A549 (cell line): ENCODE measurements at regions not wholly inside any gene's neighbourhood (a gene's known extent, or its start where the extent isn't known, plus 50 kb on each side); places are given as distances from the start of the nearest gene placed in this dataset.

Source experiments
- ATAC-seq, 2 experiments: fragments of 200-7000 bp in 1 of 2; fragments of >200 bp in 1 of 2; cut with Nextera tagmentation in 1 of 2; cut with Tn5 transposase in 1 of 2; 3 replicates each; pipeline versions ENCODE4 v1.8.0 to v1.9.1; 2018 to 2020; ENCODE audit warnings: mild to moderate bottlenecking in 1 of 2, moderate library complexity in 1 of 2
- CTCF ChIA-PET: fragments of 300-600 bp; sonication (Branson Sonifier 250); formaldehyde crosslinking; extraction: SDS; loops from one replicate; lab custom pipeline; 2021; ENCODE audit warnings: antibody characterized with exemption, inconsistent platforms; lab: Yijun Ruan, JAX
- POLR2A ChIA-PET: fragments of 350-600 bp; formaldehyde crosslinking; extraction: SDS; loops from one replicate; lab custom pipeline; 2021; ENCODE audit warnings: antibody characterized with exemption, inconsistent platforms; lab: Yijun Ruan, JAX
- DNase-seq, 2 experiments: peaks; one replicate each; pipeline versions ENCODE4 v3.0.0 to v3.0.0-alpha.2; 2011 to 2016; ENCODE audit warnings: low read depth in 1 of 2, low spot score in 1 of 2
- FAIRE-seq: peaks from 2 replicates; lab custom pipeline; 2011; peaks lifted over from hg19 to GRCh38; lab: Jason Lieb, UNC
- H3K27ac ChIP-seq, 2 experiments: fragments of >200 bp; sonication (Bioruptor Twin); formaldehyde crosslinking; 3 replicates each; pipeline ENCODE4 v1.5.1; 2016 to 2017
- H3K4me1 ChIP-seq: fragments of >200 bp; sonication (Bioruptor Twin); formaldehyde crosslinking; 3 replicates; pipeline ENCODE4 v1.6.1; 2016
- H3K4me2 ChIP-seq: fragments of >200 bp; sonication (Bioruptor Twin); formaldehyde crosslinking; 3 replicates; pipeline ENCODE4 v1.6.1; 2016
- H3K4me3 ChIP-seq: fragments of >200 bp; sonication (Bioruptor Twin); formaldehyde crosslinking; 3 replicates; pipeline ENCODE4 v1.5.1; 2016
- H3K9me3 ChIP-seq: fragments of >200 bp; sonication (Bioruptor Twin); formaldehyde crosslinking; 3 replicates; pipeline ENCODE4 v1.6.1; 2016
- EP300 ChIP-seq, 2 experiments: fragments of >200 bp; sonication (Bioruptor Twin); formaldehyde crosslinking; IDR thresholded peaks; 2 replicates in 1 of 2; 3 replicates in 1 of 2; pipeline ENCODE4 v1.6.1; 2016 to 2017
- FOSB ChIP-seq: fragments of 250-450 bp; sonication (Bioruptor Pico); IDR thresholded peaks from 2 replicates; pipeline ENCODE4 v1.5.0; 2020; ENCODE audit warnings: mild to moderate bottlenecking, moderate library complexity
- FOSL2 ChIP-seq, 2 experiments: fragments of 450-650 bp in 1 of 2; fragments of >200 bp in 1 of 2; sonication (Bioruptor Twin) in 1 of 2; formaldehyde crosslinking; IDR thresholded peaks; 2 replicates each; pipeline versions ENCODE4 v1.5.0 to v1.6.1; 2016 to 2020; ENCODE audit warnings: mild to moderate bottlenecking in 1 of 2, moderate library complexity in 1 of 2
- FOXS1 ChIP-seq: fragments of 250-450 bp; sonication (Bioruptor Pico); IDR thresholded peaks from 2 replicates; pipeline ENCODE4 v1.5.0; 2020; ENCODE audit warnings: mild to moderate bottlenecking, moderate library complexity
- GATA3 ChIP-seq: IDR thresholded peaks from 2 replicates; pipeline ENCODE4 v1.6.1; 2012; ENCODE audit warnings: borderline replicate concordance
- HDAC2 ChIP-seq: fragments of 200-600 bp; sonication (generic); IDR thresholded peaks from 2 replicates; pipeline ENCODE4 v1.6.1; 2016
- HOXA7 ChIP-seq: fragments of 250-450 bp; sonication (Bioruptor Pico); IDR thresholded peaks from 2 replicates; pipeline ENCODE4 v1.5.0; 2020; ENCODE audit warnings: mild to moderate bottlenecking, moderate library complexity
- JUN ChIP-seq, 2 experiments: fragments of >200 bp; sonication (Bioruptor Twin); formaldehyde crosslinking; IDR thresholded peaks; 2 replicates in 1 of 2; 3 replicates in 1 of 2; pipeline ENCODE4 v1.6.1; 2016 to 2017
- KDM1A ChIP-seq: fragments of 200-600 bp; sonication (generic); IDR thresholded peaks from 2 replicates; pipeline ENCODE4 v1.6.1; 2016; ENCODE audit warnings: low read depth, mild to moderate bottlenecking
- KDM5A ChIP-seq: fragments of 200-600 bp; sonication (generic); IDR thresholded peaks from 2 replicates; pipeline ENCODE4 v1.6.1; 2016; ENCODE audit warnings: antibody characterized with exemption, mild to moderate bottlenecking
- NPAS2 ChIP-seq: fragments of 250-450 bp; sonication (Bioruptor Pico); IDR thresholded peaks from 2 replicates; pipeline ENCODE4 v1.8.0; 2022; ENCODE audit warnings: mild to moderate bottlenecking, moderate library complexity, borderline replicate concordance
- NR3C1 ChIP-seq: fragments of >200 bp; sonication (Bioruptor Twin); formaldehyde crosslinking; IDR thresholded peaks from 3 replicates; pipeline ENCODE4 v1.6.1; 2017
- PHF8 ChIP-seq: fragments of 200-600 bp; sonication (generic); IDR thresholded peaks from 2 replicates; pipeline ENCODE4 v1.6.1; 2016; ENCODE audit warnings: low read depth, mild to moderate bottlenecking, antibody characterized with exemption, moderate library complexity, borderline replicate concordance
- POLR2A ChIP-seq: IDR thresholded peaks from 2 replicates; pipeline ENCODE4 v1.6.1; 2012; ENCODE audit warnings: mild to moderate bottlenecking, low read length
- POLR2AphosphoS2 ChIP-seq: conservative IDR thresholded peaks from 2 replicates; pipeline ENCODE4 v1.6.1; 2012; ENCODE audit warnings: low read length, improper control_type of control experiment, inconsistent platforms
- RAD21 ChIP-seq, 2 experiments: fragments of >200 bp in 1 of 2; sonication (Bioruptor Twin) in 1 of 2; formaldehyde crosslinking in 1 of 2; IDR thresholded peaks in 1 of 2; conservative IDR thresholded peaks in 1 of 2; 2 replicates in 1 of 2; 3 replicates in 1 of 2; pipeline ENCODE4 v1.6.1; 2012 to 2018; ENCODE audit warnings: inconsistent platforms in 1 of 2
- RFX5 ChIP-seq: fragments of 450-650 bp; IDR thresholded peaks from 2 replicates; pipeline ENCODE4 v1.7.1; 2014; ENCODE audit warnings: antibody characterized with exemption, mild to moderate bottlenecking, moderate library complexity
- RNF2 ChIP-seq: fragments of 200-600 bp; sonication (generic); IDR thresholded peaks from 2 replicates; pipeline ENCODE4 v1.6.1; 2016; ENCODE audit warnings: low read depth, mild to moderate bottlenecking, antibody characterized with exemption, moderate library complexity, borderline replicate concordance
- SREBF2 ChIP-seq: fragments of 450-650 bp; IDR thresholded peaks from 2 replicates; pipeline ENCODE4 v1.6.1; 2014; ENCODE audit warnings: mild to moderate bottlenecking, moderate library complexity
- TFCP2L1 ChIP-seq: fragments of 250-450 bp; sonication (Bioruptor Pico); IDR thresholded peaks from 2 replicates; pipeline ENCODE4 v1.5.0; 2021; ENCODE audit warnings: mild to moderate bottlenecking
- ZC3H11A ChIP-seq: fragments of 450-650 bp; IDR thresholded peaks from 2 replicates; pipeline ENCODE4 v1.6.1; 2014; ENCODE audit warnings: antibody characterized with exemption, mild to moderate bottlenecking
- ZSCAN20 ChIP-seq: fragments of 250-450 bp; sonication (Bioruptor Pico); IDR thresholded peaks from 2 replicates; pipeline ENCODE4 v1.8.0; 2022; ENCODE audit warnings: mild to moderate bottlenecking, moderate library complexity
- WGBS: methylation state at CpG from one replicate; pipeline ENCODE4 v1.1.6; 2017; ENCODE audit errors: missing lambda C conversion rate; 5-methylcytosine and 5-hydroxymethylcytosine counted together
- TF ChIP-seq, protein P1 (sequence below): fragments of >200 bp; sonication (Bioruptor Twin); formaldehyde crosslinking; IDR thresholded peaks from 3 replicates; pipeline ENCODE4 v1.6.1; 2016
- TF ChIP-seq, protein P2 (sequence below): fragments of 200-600 bp; sonication (generic); IDR thresholded peaks from 2 replicates; pipeline ENCODE4 v1.6.1; 2016; ENCODE audit warnings: antibody characterized with exemption, mild to moderate bottlenecking, moderate library complexity
- TF ChIP-seq, protein P3 (sequence below): IDR thresholded peaks from 2 replicates; pipeline ENCODE4 v1.6.1; 2012
- TF ChIP-seq, protein P4 (sequence below): fragments of >200 bp; sonication (Bioruptor Twin); formaldehyde crosslinking; IDR thresholded peaks from 2 replicates; pipeline ENCODE4 v1.6.1; 2016
- TF ChIP-seq, protein P5 (sequence below): fragments of 250-450 bp; sonication (Bioruptor Pico); IDR thresholded peaks from 2 replicates; pipeline ENCODE4 v1.5.0; 2020; ENCODE audit warnings: low read depth, mild to moderate bottlenecking, moderate library complexity

DNA sequence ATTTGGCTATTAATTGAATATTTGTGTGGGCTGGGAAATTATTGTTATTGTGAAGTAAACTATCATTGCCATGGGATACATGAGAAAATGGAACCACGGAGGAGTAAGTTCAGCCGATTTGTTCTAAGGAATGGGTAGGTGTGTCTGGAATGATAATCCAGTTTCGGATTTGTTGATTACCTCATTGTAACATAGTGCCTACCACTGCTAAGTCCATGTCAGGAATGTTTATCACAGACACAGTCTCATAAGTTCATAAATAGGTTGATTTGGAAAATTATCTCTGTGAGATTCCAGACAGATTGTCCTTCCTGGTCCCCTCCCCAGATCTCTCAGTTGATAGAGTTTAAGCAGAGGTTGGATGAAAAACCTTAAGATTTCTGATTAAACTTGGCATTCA lies 78.1 kb upstream of the MAST4 start (continued):
- TF ChIP-seq POLR2A (no peak), POLR2AphosphoS2 (no peak)
- TF ChIP-seq, all 56 proteins: peak for 0

DNA sequence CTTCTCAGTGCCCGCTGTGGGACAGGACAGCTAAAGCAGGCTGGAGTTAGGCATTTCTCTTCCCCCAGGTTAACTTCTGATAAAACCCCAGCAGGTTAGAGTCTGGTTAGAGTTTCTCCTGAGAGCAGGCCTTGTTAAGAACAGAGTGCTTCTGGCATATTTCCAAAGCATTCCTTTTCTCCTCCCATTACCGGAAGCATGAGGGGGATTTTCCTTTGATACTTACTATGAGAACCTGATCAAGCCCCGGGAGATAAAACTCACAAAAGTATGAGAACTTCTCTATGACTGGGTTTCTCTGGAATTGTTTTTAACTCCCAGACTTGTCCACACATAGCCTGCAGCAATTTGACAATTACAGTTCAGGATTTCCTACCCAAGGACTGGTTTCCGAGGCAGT lies 77.4 kb upstream of the MAST4 start:
- ATAC-seq (no peak), FAIRE-seq (no peak), DNase-seq (no peak)
- H3K4me1 ChIP-seq: no peaks in the 10 kb centered on the region
- ChIA-PET CTCF (no interaction called here), POLR2A (no interaction called here)
- no peak overlapping the region for H3K27ac ChIP-seq
- WGBS: 68% methylated on average over 4 of the region's 4 CpGs
- TF ChIP-seq, protein P1, sequence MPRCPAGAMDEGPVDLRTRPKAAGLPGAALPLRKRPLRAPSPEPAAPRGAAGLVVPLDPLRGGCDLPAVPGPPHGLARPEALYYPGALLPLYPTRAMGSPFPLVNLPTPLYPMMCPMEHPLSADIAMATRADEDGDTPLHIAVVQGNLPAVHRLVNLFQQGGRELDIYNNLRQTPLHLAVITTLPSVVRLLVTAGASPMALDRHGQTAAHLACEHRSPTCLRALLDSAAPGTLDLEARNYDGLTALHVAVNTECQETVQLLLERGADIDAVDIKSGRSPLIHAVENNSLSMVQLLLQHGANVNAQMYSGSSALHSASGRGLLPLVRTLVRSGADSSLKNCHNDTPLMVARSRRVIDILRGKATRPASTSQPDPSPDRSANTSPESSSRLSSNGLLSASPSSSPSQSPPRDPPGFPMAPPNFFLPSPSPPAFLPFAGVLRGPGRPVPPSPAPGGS: no peak
- TF ChIP-seq RAD21 (conservative IDR thresholded peaks at IDR 0.05 in 1 of 2, IDR thresholded peaks at IDR 0.05 in 1 of 2) (no peak), FOSL2 (IDR thresholded peaks at IDR 0.05) (no peak), FOSL2 (CRISPR knock-in tag; IDR thresholded peaks at IDR 0.05) (no peak), KDM5A (no peak)
- TF ChIP-seq, all 56 proteins: peak for 0
- Histone ChIP-seq H3K4me2 (no peak overlapping the region), H3K4me3 (no peak overlapping the region), H3K9me3 (peaks cover 10% of the 10 kb centered on the region; the same call in 2 of the 3 replicates)

DNA sequence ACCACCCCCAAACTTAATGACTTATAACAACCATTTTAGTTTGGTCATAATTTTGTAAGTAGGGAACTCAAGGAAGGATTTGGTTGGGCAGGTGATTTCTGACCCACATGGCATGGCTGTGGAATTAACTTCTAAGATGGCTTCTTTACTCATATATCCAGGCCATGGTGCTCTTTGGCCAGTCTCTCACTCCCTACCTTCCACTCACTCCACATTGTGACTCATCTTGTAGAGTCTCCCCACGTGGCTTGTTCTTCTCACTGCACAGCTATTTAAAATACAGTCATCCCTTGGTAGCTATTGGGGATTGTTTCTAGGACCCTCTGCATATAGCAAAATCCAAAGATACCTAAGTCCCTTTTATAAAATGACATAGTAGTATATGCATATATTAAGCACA lies 76.6 kb upstream of the MAST4 start:
- 0% methylated on average over 1 of the region's 1 CpG for WGBS
- TF ChIP-seq, protein P2, sequence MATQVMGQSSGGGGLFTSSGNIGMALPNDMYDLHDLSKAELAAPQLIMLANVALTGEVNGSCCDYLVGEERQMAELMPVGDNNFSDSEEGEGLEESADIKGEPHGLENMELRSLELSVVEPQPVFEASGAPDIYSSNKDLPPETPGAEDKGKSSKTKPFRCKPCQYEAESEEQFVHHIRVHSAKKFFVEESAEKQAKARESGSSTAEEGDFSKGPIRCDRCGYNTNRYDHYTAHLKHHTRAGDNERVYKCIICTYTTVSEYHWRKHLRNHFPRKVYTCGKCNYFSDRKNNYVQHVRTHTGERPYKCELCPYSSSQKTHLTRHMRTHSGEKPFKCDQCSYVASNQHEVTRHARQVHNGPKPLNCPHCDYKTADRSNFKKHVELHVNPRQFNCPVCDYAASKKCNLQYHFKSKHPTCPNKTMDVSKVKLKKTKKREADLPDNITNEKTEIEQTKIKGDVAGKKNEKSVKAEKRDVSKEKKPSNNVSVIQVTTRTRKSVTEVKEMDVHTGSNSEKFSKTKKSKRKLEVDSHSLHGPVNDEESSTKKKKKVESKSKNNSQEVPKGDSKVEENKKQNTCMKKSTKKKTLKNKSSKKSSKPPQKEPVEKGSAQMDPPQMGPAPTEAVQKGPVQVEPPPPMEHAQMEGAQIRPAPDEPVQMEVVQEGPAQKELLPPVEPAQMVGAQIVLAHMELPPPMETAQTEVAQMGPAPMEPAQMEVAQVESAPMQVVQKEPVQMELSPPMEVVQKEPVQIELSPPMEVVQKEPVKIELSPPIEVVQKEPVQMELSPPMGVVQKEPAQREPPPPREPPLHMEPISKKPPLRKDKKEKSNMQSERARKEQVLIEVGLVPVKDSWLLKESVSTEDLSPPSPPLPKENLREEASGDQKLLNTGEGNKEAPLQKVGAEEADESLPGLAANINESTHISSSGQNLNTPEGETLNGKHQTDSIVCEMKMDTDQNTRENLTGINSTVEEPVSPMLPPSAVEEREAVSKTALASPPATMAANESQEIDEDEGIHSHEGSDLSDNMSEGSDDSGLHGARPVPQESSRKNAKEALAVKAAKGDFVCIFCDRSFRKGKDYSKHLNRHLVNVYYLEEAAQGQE: no peak
- TF ChIP-seq NPAS2 (CRISPR knock-in tag) (no peak), JUN (IDR thresholded peaks at IDR 0.05) (no peak), RFX5 (no peak), PHF8 (no peak), FOXS1 (CRISPR knock-in tag) (no peak), FOSB (CRISPR knock-in tag) (no peak), HDAC2 (no peak)
- TF ChIP-seq, protein P3, sequence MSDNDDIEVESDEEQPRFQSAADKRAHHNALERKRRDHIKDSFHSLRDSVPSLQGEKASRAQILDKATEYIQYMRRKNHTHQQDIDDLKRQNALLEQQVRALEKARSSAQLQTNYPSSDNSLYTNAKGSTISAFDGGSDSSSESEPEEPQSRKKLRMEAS: no peak
- H3K9me3 ChIP-seq: peaks cover 10% of the 10 kb centered on the region; the same call in 2 of the 3 replicates
- H3K4me2 ChIP-seq: no peak overlapping the region
- POLR2A ChIA-PET: no interaction called here
- DNase-seq (no peak), FAIRE-seq (no peak), ATAC-seq (no peak)
- no peaks in the 10 kb centered on the region for H3K4me1 ChIP-seq
- H3K4me3 ChIP-seq: no peak overlapping the region
- no peak overlapping the region for H3K27ac ChIP-seq
- CTCF ChIA-PET: no interaction called here

DNA sequence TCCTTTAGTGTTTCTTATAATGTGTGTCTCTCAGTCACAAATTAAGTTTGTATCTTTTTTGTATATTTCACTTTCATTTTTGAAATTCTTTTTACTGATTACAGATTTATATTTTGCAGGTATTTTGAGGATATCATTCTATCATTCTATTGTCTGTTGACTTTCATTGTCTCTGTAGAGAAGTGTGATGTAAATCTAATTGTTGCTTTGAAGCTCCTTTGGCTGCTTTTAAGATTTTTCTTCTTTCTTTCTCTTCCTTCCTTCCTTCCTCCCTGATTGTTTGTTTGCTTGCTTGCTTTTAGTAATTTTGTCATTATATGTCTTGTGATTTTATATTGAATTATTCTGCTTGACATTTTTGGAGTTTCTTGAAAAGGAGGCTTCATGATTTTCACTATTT lies 75.3 kb upstream of the MAST4 start:
- no peak overlapping the region for H3K4me3 ChIP-seq
- ATAC-seq (no peak), DNase-seq (no peak), FAIRE-seq (no peak)
- H3K27ac ChIP-seq: no peak overlapping the region
- ChIA-PET CTCF (no interaction called here), POLR2A (no interaction called here)
- H3K9me3 ChIP-seq: peaks cover 10% of the 10 kb centered on the region; the same call in 2 of the 3 replicates
- H3K4me2 ChIP-seq: no peak overlapping the region
- H3K4me1 ChIP-seq: no peaks in the 10 kb centered on the region
- TF ChIP-seq KDM1A (no peak), GATA3 (no peak), HOXA7 (CRISPR knock-in tag) (no peak), SREBF2 (no peak), POLR2AphosphoS2 (no peak), EP300 (IDR thresholded peaks at IDR 0.05) (no peak), NR3C1 (no peak), ZC3H11A (no peak), TFCP2L1 (CRISPR knock-in tag) (no peak), KDM5A (no peak), ZSCAN20 (CRISPR knock-in tag) (no peak), JUN (IDR thresholded peaks at IDR 0.05) (no peak), FOSB (CRISPR knock-in tag) (no peak), RNF2 (no peak), RFX5 (no peak)
- TF ChIP-seq, protein P4, sequence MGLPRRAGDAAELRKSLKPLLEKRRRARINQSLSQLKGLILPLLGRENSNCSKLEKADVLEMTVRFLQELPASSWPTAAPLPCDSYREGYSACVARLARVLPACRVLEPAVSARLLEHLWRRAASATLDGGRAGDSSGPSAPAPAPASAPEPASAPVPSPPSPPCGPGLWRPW: no peak
- TF ChIP-seq, protein P5, sequence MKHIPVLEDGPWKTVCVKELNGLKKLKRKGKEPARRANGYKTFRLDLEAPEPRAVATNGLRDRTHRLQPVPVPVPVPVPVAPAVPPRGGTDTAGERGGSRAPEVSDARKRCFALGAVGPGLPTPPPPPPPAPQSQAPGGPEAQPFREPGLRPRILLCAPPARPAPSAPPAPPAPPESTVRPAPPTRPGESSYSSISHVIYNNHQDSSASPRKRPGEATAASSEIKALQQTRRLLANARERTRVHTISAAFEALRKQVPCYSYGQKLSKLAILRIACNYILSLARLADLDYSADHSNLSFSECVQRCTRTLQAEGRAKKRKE (CRISPR knock-in tag): no peak
